Caki2 (cell line): ENCODE measurements at regions not wholly inside any gene's neighbourhood (a gene's known extent, or its start where the extent isn't known, plus 50 kb on each side); places are given as distances from the start of the nearest gene placed in this dataset.
"Not testable (repeated sequence)": the region's sequence is repeated elsewhere in the genome, so short reads cannot be mapped to it uniquely, and the experiment has no call there.

Experiments used
- DNase-seq: peaks from one replicate; pipeline ENCODE4 v3.0.0-alpha.2; 2015; ENCODE audit warnings: low read depth
- in situ Hi-C: cut with HindIII; loops from 2 replicates; pipeline ENCODE4 v1.10.0; 2016; ENCODE audit warnings: low sequenced_read_pairs, low pct_unique_long_range_greater_than_20kb, mixed read lengths

DNA sequence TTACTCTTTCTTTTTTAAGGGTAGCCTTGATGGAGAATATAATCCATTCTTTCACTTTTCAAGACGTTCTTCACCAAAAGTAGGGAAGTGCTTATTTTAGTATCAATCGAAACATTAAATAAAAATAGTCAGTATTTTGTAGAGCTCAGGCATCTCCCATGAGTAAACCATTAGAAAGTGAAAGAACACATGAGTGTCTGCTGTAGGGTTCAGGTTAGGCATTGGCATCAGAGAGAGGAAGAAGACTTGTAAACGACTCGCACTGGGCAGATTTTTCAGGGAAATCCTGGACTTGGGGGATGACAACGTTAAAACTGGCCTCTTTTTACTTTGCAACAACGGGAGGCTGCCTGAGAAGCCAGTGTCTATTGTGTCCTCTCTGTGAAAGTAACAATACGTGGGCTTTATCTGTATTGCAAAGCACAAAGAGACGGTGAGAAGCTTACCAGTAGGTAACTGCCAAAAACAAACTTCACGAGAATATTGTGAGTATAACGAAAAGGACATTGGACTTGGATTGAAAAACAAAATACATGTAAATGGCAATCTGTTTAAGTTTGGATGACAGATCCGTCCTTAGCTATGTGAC, 451.7 kb downstream of the PYDC2 start:
- in situ Hi-C loops, result no loop called here
- DNase-seq, result no peak

DNA sequence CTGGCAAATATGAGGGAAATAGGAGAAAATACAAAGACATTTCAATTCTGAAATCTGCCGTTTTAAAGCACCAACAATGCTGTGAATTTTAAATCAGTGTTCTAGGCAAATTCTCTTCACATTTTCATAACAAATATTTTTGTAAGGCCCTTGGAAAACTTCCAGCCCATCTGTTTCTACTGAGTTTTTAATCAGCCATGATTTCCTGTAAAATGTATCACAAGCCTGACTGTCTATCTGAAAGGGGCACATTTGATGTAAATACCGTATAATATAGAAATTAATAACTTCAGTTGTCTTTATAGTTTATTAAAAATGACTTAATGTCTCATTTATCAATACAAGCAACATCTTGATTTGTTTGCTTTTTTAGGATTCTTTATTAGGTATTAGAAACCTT, 454.7 kb downstream of the PYDC2 start:
- in situ Hi-C loops, result no loop called here
- no peak for DNase-seq

DNA sequence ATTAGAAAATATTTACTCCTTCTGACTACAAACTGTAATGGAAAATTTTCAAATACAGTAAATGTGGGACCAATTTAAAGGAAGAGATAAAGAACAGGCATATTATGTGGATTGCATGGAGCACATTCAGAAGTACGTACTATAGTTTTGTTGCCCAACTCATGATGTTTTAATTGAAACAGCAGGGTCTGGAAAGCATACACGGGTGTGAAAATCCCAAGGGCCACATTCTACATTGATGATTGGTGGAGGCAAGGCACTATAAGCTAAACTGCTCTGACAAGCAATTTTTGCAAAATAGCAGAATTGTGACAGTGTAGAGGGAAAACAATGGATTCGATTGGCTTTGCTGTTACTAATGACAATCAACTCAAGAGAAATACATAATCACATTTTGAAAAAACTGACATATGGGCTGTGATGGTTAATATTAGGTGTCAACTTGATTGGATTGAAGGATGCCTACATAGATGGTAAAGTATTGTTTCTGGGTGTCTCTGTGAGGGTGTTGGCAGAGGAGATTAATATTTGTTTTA, 458.6 kb downstream of the PYDC2 start:
- no peak for DNase-seq
- in situ Hi-C loops, result no loop called here

DNA sequence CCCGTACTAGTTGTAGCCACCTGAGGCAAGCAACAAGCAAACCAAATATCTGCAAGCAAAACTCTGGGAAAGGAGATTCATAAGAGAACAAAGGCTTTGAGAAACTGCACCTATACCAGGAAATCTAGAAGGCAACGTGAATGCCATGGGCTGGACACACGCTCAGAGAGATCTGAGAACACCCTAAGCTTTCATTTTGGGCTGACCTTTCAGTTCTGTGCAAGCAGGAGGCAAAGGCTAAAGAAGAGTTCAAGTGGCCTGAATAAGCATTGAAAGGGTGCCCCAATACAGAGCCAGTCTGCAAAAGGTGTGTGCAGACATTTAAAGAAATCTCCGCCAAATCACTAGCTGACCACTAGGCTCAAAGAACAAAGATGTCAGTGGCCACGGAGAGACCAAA, 461.6 kb downstream of the PYDC2 start:
- in situ Hi-C loops, result no loop called here
- DNase-seq, result no peak

DNA sequence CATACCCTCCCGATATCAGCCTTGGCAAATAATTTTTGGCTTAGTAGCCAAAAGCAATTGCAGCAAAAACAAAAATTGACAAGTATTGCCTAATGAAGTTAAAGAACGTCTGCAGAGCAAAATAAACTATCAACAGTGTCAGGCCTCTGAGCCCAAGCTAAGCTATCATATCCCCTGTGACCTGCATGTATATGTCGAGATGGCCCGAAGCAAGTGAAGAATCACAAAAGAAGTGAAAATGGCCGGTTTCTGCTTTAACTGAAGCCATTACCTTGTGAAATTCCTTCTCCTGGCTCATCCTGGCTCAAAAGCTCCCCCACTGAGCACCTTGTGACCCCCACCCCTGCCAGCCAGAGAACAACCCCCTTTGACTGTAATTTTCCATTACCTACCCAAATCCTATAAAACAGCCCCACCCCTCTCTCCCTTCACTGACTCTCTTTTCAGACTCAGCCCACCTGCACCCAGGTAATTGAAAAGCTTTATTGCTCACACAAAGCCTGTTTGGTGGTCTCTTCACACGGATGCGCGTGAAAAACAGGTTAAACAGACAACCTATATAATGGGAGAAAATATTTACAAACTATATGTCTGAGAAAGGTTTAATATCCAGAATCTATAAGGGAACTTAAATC, 466.3 kb downstream of the PYDC2 start:
- not testable (repeated sequence) for DNase-seq

DNA sequence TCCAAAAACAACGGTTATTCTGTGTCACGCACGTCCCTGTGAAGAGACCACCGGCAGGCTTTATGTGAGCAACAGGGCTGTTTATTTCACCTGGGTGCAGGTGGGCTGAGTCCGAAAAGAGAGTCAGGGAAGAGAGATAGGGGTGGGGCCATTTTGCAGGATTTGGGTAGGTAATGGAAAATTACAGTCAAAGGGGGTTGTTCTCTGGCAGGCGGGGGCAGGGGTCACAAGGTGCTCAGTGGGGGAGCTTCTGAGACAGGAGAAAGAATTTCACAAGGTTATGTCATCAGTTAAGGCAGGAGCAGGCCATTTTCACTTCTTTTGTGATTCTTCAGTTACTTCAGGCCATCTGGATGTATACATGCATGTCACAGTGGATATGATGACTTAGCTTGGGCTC, 467.0 kb downstream of the PYDC2 start:
- in situ Hi-C loops, result not testable (repeated sequence)

More for the DNA sequence above, 466.3 kb downstream of the PYDC2 start:
- in situ Hi-C loops, result not testable (repeated sequence)

DNA sequence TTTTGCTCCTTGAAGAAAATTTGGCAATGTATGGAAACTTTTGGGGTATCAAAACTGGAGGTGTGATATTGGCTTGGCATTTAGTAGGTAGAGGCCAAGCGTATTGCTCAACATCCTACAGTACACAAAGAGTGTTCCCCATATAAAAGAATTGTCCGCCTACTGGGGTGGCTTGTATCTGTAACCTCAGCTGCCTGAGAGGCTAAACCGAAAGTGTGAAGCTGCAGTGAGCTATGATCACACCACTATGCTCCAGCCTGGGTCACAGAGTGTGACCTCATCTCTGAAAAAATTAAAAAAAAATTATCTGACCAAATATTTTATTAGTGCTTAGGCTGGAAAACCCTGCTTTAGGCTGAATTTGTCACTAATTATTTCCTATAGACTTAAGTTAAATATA, 483.9 kb downstream of the PYDC2 start:
- DNase-seq, result no peak
- in situ Hi-C loops, result no loop called here

More for the DNA sequence above, 467.0 kb downstream of the PYDC2 start:
- not testable (repeated sequence) for DNase-seq

DNA sequence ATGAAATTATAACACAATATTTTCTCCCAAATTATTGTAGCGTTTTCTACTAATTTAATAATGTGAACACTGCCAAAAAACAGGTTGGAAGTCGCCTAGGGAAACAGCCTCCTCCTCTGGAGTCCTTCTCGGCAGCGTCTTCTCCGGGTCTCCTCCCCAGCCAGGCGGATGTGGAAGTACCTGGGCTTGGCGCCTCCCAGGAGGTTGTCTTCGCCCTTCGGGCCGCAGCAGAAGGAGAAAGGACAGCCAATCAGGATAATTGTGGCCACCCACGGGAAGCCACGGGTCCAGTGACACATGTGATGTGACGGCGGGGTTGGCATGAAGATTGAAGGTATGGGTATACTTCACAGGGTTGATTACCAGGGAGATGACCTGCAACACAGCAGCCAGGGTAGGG, 491.2 kb downstream of the PYDC2 start:
- no peak for DNase-seq
- in situ Hi-C loops, result no loop called here

DNA sequence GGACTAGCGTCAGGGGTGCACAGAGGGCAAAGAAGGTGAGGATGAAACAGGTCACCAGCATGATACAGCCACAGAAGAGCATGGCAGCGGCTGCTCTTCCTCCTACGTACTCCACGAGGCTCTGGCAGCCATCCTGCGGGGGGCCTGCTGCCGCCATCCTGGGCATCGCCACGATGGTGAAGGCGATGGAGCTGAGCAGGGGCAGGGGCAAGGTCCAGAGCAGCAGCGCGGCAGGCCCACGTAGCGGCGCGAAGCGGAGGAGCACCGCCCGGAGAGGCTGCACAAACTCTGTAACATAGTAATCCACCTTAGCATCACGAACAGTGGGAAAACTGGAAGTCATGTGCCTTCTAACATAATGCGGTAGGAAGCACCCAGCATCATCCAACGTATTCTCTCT, 491.6 kb downstream of the PYDC2 start:
- in situ Hi-C loops, result no loop called here
- DNase-seq, result no peak

DNA sequence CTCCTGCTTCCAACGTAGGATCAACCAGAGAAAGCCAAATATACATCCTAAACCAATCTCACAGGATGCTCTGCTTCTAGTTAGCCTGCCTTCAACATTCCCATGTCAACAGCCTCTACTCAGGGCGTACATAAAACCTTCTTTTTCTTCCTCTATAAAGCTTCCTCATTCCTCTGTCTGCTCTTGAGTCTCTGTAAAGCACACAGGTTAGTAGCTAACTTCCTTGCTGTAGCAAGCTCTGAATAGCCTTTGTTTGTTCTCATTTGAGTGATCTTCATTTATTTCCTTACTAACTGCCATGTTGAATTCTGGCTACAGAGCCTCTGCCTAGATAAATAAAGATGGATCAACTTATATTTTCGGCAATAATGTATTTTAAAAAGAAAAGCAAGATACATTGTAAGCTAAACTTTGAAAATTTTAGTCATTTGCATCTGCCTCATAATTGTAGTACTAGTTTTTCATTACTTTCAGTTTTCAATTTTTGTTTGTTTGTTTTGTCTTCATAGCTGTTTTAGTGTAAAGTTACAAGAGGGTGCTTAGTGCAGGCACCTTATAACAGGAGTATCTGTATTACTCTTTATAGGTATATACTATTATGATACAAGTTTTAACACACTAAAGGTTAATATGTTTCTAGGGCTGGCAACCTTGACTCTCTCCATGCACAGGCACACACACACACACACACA, 498.2 kb downstream of the PYDC2 start:
- in situ Hi-C loops, result no loop called here
- DNase-seq, result no peak

DNA sequence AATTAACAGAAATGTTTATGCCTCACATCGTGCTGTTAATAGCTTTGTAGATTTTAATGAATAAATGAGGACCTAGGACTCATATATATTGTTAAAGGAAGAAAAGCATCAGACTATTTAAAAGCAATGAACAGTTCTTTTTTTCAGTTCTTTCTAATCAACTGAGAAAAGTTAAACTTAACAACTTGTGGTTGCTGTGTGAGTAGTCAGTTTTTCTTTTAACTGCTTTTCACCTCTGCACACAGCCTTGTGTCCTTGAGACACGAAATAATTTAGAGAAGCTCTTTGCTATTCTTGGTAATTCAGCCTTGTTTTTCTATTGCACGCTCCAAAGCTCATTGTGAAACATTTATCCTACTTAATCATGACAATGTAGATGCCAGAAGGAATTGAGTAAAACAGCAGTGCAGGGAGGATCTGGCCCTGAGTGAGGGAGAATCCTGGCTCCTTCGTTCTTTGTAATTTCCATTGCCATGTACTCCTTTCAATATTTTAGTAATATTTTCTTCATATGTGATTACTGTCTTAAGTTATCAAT, 499.0 kb downstream of the PYDC2 start:
- in situ Hi-C loops, result no loop called here
- DNase-seq, result peak; percentile 65

DNA sequence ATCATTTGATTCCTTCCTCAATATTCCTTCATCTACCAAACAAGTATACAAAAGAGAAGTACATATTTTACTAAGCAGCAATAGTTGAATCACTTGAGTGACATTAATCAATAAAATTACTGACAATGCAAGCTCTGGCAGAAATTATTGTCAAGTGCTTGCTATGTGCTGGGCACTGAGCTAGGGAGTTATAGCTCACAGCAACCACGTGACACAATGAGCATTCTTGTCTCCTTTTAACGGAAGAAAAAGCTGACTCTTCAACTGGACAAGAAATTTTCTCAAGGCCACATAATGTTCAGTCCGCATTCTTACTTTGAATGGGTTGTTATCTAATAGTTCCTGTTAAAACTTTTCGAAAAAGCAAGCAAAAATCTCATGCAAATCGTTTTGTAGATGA, 500.1 kb downstream of the PYDC2 start:
- in situ Hi-C loops, result no loop called here
- DNase-seq, result no peak

DNA sequence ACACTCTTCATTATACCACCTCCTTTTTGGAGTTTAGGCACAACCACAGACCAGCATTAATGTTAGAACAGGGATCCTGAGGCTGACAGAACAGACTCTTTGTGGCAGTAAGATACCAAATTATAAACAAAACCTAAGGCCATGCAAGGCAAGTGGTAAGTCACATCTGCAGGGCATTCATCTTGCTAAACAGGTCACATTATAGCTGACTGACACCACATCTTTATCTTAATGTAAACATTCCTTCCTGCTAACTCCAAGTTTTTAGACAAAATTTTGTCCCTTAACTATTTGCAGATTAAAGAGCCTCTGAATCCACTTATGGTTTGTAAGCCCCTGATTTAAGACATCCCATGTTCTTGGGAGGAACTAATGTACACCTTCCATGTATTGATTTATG, 500.6 kb downstream of the PYDC2 start:
- no peak for DNase-seq
- in situ Hi-C loops, result no loop called here

DNA sequence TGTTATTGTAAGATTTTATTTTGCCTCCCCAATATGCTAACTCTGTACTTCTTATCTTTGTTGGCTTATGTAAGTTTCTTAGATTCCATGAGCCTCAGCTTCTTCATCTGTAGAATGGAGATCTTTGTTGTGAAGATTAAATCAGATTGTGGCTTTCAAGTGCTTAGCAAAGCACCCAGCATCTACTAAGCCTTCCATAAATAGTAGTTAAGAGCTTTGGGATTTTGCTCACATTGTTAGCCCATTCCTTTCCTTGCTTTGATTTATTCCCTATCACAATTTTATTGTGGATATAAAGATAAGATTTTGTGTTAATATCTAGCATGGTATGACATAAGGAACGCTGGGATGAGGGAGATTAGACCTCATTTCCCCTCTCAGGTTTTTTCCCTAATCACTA, 501.4 kb downstream of the PYDC2 start:
- in situ Hi-C loops, result no loop called here
- no peak for DNase-seq

DNA sequence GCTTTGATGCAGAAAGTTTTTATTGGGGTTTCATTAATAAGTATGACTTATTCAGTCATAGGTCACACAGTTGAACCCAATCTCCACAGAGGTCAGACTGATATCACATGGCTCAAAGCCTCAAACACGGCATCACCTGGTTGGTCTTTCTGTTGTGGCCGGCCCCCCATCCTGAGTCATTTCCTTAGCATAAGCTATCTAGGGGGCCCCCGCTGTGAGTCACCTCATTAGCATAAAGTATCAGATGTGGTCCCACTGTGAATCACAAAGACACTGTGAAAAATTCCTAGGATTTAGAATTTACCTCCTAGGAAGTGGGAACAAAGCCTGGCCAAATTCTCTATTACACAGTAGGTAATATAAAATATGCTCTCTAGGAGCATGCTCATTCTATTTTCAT, 502.2 kb downstream of the PYDC2 start:
- in situ Hi-C loops, result no loop called here
- peak; percentile 58 for DNase-seq

DNA sequence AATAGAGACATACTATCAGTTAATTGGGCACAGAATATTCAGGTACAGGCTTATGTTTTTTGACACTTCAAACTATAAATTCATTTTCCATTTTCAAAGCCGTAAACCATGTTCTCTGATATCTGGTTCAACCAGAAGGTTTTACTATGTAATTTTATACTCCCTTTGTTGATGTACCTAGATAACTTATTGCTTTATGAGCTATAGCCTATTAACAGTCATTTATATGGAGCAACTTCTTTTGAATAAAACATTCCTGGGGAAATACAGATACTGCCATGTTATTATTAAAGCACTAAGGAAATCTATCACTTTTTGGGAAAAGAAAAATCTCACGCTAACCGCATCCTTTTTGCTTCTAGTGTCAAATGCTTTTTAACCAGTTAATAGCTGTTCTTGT, 505.6 kb downstream of the PYDC2 start:
- in situ Hi-C loops, result no loop called here
- DNase-seq, result no peak

DNA sequence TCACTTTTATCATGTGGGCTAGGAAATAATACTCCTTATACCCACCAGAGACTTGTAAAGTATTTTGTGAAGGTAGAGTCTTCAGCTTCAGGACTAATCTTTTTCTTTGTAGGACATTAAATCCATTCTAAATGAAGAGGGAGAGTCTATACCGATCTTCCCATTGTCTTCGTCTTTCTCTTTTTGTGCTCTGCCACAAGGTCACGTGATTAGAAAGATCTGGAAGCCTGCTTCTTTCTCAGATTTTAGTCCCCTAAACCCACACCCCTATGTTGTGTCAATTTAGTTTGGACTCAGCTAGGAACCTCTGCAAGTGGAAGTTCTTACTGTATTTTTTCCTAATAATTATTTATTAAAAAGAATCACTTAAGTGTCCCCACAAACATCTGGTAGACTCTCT, 507.3 kb downstream of the PYDC2 start:
- in situ Hi-C loops, result no loop called here
- no peak for DNase-seq

DNA sequence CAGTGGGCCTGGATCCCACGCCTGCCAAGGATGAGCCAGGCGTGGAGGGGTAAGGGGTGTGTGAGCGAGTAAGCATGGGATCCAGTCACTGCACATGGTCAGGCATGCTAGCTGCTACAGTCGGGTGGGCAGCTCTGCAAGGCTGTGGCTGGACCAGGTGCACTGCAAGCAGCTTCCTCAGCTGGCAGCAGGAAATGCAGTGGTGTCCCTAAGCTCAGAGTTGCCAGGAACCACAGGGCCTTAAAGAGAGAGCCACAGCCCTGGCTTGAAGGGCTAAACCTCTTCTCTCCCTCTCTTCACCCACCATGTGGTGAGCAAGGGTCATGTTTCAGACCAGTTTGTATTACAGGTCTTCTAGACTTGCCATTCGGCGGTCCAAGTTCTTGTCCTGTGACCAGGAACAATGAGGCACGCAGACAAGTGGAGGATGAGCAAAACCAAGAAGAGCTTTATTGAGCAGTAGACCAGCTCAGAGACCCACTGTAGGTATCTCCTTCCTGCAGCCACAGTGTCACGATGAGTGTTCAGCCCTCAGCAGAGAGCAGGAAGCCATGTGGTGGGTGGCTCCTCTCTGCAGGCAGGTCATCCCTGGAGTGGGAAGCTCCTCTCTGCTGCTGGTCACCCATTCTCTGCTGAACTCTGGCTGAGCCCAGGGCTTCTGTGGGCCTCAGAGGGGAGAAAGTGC, 511.9 kb downstream of the PYDC2 start:
- in situ Hi-C loops, result no loop called here
- no peak for DNase-seq

DNA sequence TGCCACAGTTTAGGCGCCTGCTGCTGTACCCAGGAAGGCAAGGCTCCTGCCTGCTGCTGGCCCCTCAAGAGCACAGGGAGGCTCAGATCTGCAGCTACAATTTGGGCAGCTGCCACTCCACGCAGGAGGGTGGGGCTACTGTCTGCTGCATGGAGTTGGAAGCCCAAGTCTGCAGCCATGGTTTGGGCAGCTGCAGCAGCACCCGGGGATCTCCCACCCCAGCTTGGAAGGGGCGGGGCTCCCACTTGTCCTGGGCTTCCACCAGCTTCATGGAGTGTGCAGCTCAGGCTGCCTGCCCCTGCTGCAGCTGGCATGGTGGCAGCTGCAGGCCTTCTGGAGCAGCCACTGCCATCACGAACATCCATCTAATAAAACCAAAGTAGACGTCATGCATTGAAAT, 512.9 kb downstream of the PYDC2 start:
- no peak for DNase-seq
- in situ Hi-C loops, result no loop called here
